Transverse colon (tissue), 4 donors: ENCODE measurements at regions not wholly inside any gene's neighbourhood (a gene's known extent, or its start where the extent isn't known, plus 50 kb on each side); places are given as distances from the start of the nearest gene placed in this dataset.

Experiments used
- DNase-seq: peaks from one replicate; pipeline ENCODE4 v3.0.0-alpha.2; 2019
- H3K27ac ChIP-seq, 4 donors: fragments of 200-600 bp; sonication (generic); 2 replicates each; pipeline ENCODE4 v1.5.1; 2016 to 2018; ENCODE audit warnings: inconsistent platforms in 4 of 4
- H3K27me3 ChIP-seq: fragments of 200-600 bp; sonication (generic); 2 replicates; pipeline ENCODE4 v1.5.1; 2017; ENCODE audit warnings: inconsistent platforms
- H3K36me3 ChIP-seq, 4 donors: fragments of 200-600 bp; sonication (generic); 2 replicates each; pipeline ENCODE4 v1.5.1; 2017 to 2019; ENCODE audit warnings: inconsistent platforms in 4 of 4
- H3K4me1 ChIP-seq, 4 donors: fragments of 200-600 bp; sonication (generic); 2 replicates each; pipeline ENCODE4 v1.5.1; 2017 to 2020; ENCODE audit warnings: inconsistent platforms in 4 of 4
- H3K4me3 ChIP-seq, 4 donors: fragments of 200-600 bp; sonication (generic); 1 replicate in 1 of 4; 2 replicates in 3 of 4; pipeline versions ENCODE4 v1.5.1 to v1.6.1; 2017 to 2019; ENCODE audit warnings: inconsistent platforms in 4 of 4
- H3K9me3 ChIP-seq, 2 donors: fragments of 200-600 bp; sonication (generic); 2 replicates each; pipeline ENCODE4 v1.5.1; 2017 to 2019; ENCODE audit warnings: inconsistent platforms in 2 of 2
- CTCF ChIP-seq, 5 experiments: fragments of 200-600 bp in 3 of 5; fragments of 450-650 bp in 2 of 5; sonication (generic) in 3 of 5; IDR thresholded peaks; 1 replicate in 2 of 5; 2 replicates in 3 of 5; pipeline ENCODE4 v1.5.1; 2016 to 2017; ENCODE audit warnings: antibody characterized with exemption in 5 of 5, inconsistent platforms in 3 of 5, mild to moderate bottlenecking in 2 of 5, moderate library complexity in 1 of 5
- EP300 ChIP-seq: sonication (generic); formaldehyde crosslinking; IDR thresholded peaks from one replicate; pipeline ENCODE4 v1.6.1; 2017; ENCODE audit warnings: antibody characterized with exemption, low read depth
- POLR2A ChIP-seq: fragments of 450-650 bp; IDR thresholded peaks from one replicate; pipeline ENCODE4 v1.6.1; 2016; ENCODE audit warnings: antibody characterized with exemption, mild to moderate bottlenecking, moderate library complexity
- POLR2AphosphoS5 ChIP-seq, 3 donors: sonication (generic); formaldehyde crosslinking; IDR thresholded peaks; one replicate each; pipeline ENCODE4 v1.6.1; 2016; ENCODE audit warnings: antibody characterized with exemption in 3 of 3
- WGBS, 2 donors: methylation state at CpG; one replicate each; pipeline ENCODE4 v1.1.5; 2018; ENCODE audit warnings: low coverage in 1 of 2; 5-methylcytosine and 5-hydroxymethylcytosine counted together
- in situ Hi-C, 4 donors: fragments of 200-750 bp; cut with MboI; loops; one replicate each; pipeline versions ENCODE4 v1.15.0 to v1.15.1; 2017; ENCODE audit warnings: low sequenced_read_pairs in 3 of 4, low pct_ligation_motif_present in 1 of 4, low pct_unique_long_range_greater_than_20kb in 1 of 4
- intact Hi-C: fragments of 100-400 bp; cut with DNase I; formaldehyde crosslinking; loops from one replicate; pipeline ENCODE4 v1.15.1; 2023; ENCODE audit warnings: low total_unique reads

GRCh38 chr13:99870541-99870940 lies 101.0 kb downstream of the ZIC5 start:
- Histone ChIP-seq H3K4me3 (no peak overlapping the region), H3K36me3 (no peaks in the 10 kb centered on the region), H3K27ac (no peak overlapping the region), H3K4me1 (peaks cover 0 to 12% (median 4%) of the 10 kb centered on the region in 4 donors), H3K27me3 (no peaks in the 10 kb centered on the region), H3K9me3 (no peaks in the 10 kb centered on the region)
- intact Hi-C loops (no loop called here), in situ Hi-C loops (no loop called here)
- no peak for DNase-seq
- 45 to 59% methylated on average over 6 of the region's 6 CpGs for WGBS, 2 donors
- TF ChIP-seq EP300, result no peak
- no peak for TF ChIP-seq POLR2AphosphoS5 (IDR thresholded peaks at IDR 0.05)
- TF ChIP-seq POLR2A, result no peak
- no peak for TF ChIP-seq CTCF (IDR thresholded peaks at IDR 0.05)

GRCh38 chr13:99869830-99870229 lies 101.7 kb downstream of the ZIC5 start:
- intact Hi-C loops, result no loop called here
- Histone ChIP-seq H3K27ac (no peak overlapping the region), H3K4me1 (peaks cover 0 to 12% (median 4%) of the 10 kb centered on the region in 4 donors), H3K27me3 (no peaks in the 10 kb centered on the region), H3K9me3 (no peaks in the 10 kb centered on the region), H3K4me3 (no peak overlapping the region), H3K36me3 (no peaks in the 10 kb centered on the region)
- TF ChIP-seq CTCF (IDR thresholded peaks at IDR 0.05), result no peak
- TF ChIP-seq POLR2A, result no peak
- TF ChIP-seq EP300, result no peak
- no peak for TF ChIP-seq POLR2AphosphoS5 (IDR thresholded peaks at IDR 0.05)
- WGBS, 2 donors, result 89% methylated on average over 1 of the region's 1 CpG
- no peak for DNase-seq
- in situ Hi-C loops, result no loop called here

- Histone ChIP-seq H3K9me3 (no peaks in the 10 kb centered on the region), H3K36me3 (no peaks in the 10 kb centered on the region), H3K27me3 (no peaks in the 10 kb centered on the region), H3K4me3 (no peak overlapping the region), H3K27ac (no peak overlapping the region), H3K4me1 (peaks cover 0 to 12% (median 4%) of the 10 kb centered on the region in 4 donors)
- TF ChIP-seq CTCF (IDR thresholded peaks at IDR 0.05) (no peak), POLR2AphosphoS5 (IDR thresholded peaks at IDR 0.05) (no peak), POLR2A (no peak), EP300 (no peak)
- intact Hi-C loops, result no loop called here
- 87 to 88% methylated on average over 3 of the region's 3 CpGs for WGBS, 2 donors
- DNase-seq, result no peak
- in situ Hi-C loops, result no loop called here
Observed at GRCh38 chr13:99868767-99869166, 102.8 kb downstream of the ZIC5 start.

DNA sequence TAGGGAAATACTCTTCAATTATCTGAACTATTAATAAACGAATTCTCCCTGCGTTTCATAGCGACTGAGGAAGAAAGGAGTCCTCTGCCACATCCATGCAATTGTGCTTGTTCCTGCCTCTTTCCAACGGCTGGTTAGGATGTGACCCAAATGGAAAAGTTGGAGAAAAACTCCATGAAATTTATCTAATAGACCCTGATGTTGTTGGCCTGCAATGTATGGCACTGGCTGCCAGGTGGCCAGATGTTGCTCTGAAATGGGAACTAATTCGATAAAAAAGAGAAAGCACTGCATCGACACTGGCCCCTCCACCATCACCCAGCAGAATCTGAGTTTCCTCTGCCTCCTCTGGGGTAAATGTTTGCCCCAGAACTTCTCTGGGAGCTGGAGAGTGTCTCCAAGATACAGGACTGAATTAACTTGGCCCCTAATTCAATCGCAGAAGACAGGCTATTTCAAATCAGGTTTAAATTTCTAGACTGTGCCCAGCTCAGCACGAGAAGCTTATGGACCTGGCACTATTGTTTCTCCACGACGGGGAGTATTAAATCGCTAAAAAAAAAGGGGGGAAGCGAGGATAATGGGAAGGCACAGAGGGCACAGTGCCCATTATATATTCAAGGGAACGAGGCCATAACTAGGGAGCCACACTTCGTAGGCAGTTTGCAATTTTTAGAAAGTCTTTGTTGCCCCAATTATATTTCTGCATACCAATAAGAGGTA lies 103.9 kb downstream of the ZIC5 start:
- intact Hi-C loops, result no loop called here

More for the DNA sequence above, 103.9 kb downstream of the ZIC5 start:
- no peaks in the 10 kb centered on the region for H3K9me3 ChIP-seq
- H3K36me3 ChIP-seq, result no peaks in the 10 kb centered on the region
- peaks cover 0 to 12% (median 4%) of the 10 kb centered on the region in 4 donors for H3K4me1 ChIP-seq
- no peak for DNase-seq
- TF ChIP-seq CTCF (IDR thresholded peaks at IDR 0.05), result no peak
- TF ChIP-seq EP300, result no peak
- in situ Hi-C loops, result no loop called here
- no peak overlapping the region for H3K4me3 ChIP-seq
- no peaks in the 10 kb centered on the region for H3K27me3 ChIP-seq
- 90 to 93% methylated on average over 12 to 14 of the region's 14 CpGs for WGBS, 2 donors
- H3K27ac ChIP-seq, result no peak overlapping the region
